PC-3 (cell line): ENCODE measurements at regions not wholly inside any gene's neighbourhood (a gene's known extent, or its start where the extent isn't known, plus 50 kb on each side); places are given as distances from the start of the nearest gene placed in this dataset.

ENCODE experiments used
- CTCF ChIP-seq: fragments of 300-600 bp; sonication (generic); conservative IDR thresholded peaks from 2 replicates; pipeline ENCODE4 v1.5.1; 2017; ENCODE audit warnings: antibody characterized with exemption, low read depth, mild to moderate bottlenecking, low read length
- EZH2 ChIP-seq: fragments of 300-600 bp; sonication (generic); IDR thresholded peaks from one replicate; pipeline ENCODE4 v1.6.1; 2017; ENCODE audit warnings: antibody characterized with exemption, mild to moderate bottlenecking, low read length; ENCODE audit not compliant: unreplicated experiment
- EZH2phosphoT487 ChIP-seq: fragments of 300-600 bp; sonication (generic); IDR thresholded peaks from 2 replicates; pipeline ENCODE4 v1.6.1; 2018; ENCODE audit warnings: mild to moderate bottlenecking, antibody characterized with exemption, low read length, borderline replicate concordance

- TF ChIP-seq CTCF (no peak), EZH2 (no peak), EZH2phosphoT487 (no peak)
These were observed 1126.1 kb downstream of the KCNT2 start for GRCh38 chr1:195482137-195482536.
